Sigmoid colon (tissue), 6 donors: ENCODE measurements at regions not wholly inside any gene's neighbourhood (a gene's known extent, or its start where the extent isn't known, plus 50 kb on each side); places are given as distances from the start of the nearest gene placed in this dataset.

Experiments used
- DNase-seq: peaks from one replicate; pipeline ENCODE4 v3.0.0-alpha.2; 2019
- H3K27ac ChIP-seq, 4 donors: fragments of 200-600 bp; sonication (generic); one replicate each; pipeline ENCODE4 v1.5.1; 2016 to 2019; ENCODE audit warnings: mild to moderate bottlenecking in 1 of 4
- H3K27me3 ChIP-seq, 3 donors: fragments of 200-600 bp; sonication (generic); one replicate each; pipeline ENCODE4 v1.5.1; 2019; ENCODE audit warnings: mild to moderate bottlenecking in 1 of 3
- H3K36me3 ChIP-seq, 4 donors: fragments of 200-600 bp; sonication (generic); one replicate each; pipeline ENCODE4 v1.5.1; 2016 to 2019
- H3K4me1 ChIP-seq, 4 donors: fragments of 200-600 bp; sonication (generic); one replicate each; pipeline ENCODE4 v1.5.1; 2017 to 2019
- H3K4me3 ChIP-seq, 4 donors: fragments of 200-600 bp; sonication (generic); one replicate each; pipeline ENCODE4 v1.5.1; 2017 to 2019; ENCODE audit warnings: mild to moderate bottlenecking in 2 of 4, moderate library complexity in 1 of 4
- H3K9me3 ChIP-seq, 4 donors: fragments of 200-600 bp in 3 of 4; sonication (generic) in 3 of 4; one replicate each; pipeline versions ENCODE4 v1.5.1 to v1.6.1; 2013 to 2019
- EP300 ChIP-seq, 4 donors: sonication (generic); formaldehyde crosslinking; IDR thresholded peaks; one replicate each; pipeline ENCODE4 v1.6.1; 2017; ENCODE audit warnings: antibody characterized with exemption in 4 of 4
- POLR2A ChIP-seq, 2 donors: fragments of 450-650 bp; IDR thresholded peaks; one replicate each; pipeline ENCODE4 v1.6.1; 2016; ENCODE audit warnings: antibody characterized with exemption in 2 of 2, mild to moderate bottlenecking in 2 of 2, moderate library complexity in 2 of 2
- POLR2AphosphoS5 ChIP-seq, 4 donors: sonication (generic); formaldehyde crosslinking; IDR thresholded peaks; one replicate each; pipeline ENCODE4 v1.6.1; 2017; ENCODE audit warnings: antibody characterized with exemption in 4 of 4
- WGBS, 2 donors: extraction: QIAGEN DNeasy Blood & Tissue Kit; methylation state at CpG; one replicate each; pipeline ENCODE4 v1.1.7; 2013; 5-methylcytosine and 5-hydroxymethylcytosine counted together
- intact Hi-C: fragments of 100-400 bp; cut with DNase I; formaldehyde crosslinking; loops from one replicate; pipeline ENCODE4 v1.15.1; 2023
- TF ChIP-seq, protein P1 (sequence below), 4 experiments: fragments of 450-650 bp in 3 of 4; fragments of 200-600 bp in 1 of 4; IDR thresholded peaks; one replicate each; pipeline ENCODE4 v1.5.1; 2016 to 2019; ENCODE audit warnings: antibody characterized with exemption in 4 of 4, mild to moderate bottlenecking in 3 of 4, moderate library complexity in 2 of 4
- donor health status: healthy with polysubstance abuse.
- donor health status: healthy.

DNA sequence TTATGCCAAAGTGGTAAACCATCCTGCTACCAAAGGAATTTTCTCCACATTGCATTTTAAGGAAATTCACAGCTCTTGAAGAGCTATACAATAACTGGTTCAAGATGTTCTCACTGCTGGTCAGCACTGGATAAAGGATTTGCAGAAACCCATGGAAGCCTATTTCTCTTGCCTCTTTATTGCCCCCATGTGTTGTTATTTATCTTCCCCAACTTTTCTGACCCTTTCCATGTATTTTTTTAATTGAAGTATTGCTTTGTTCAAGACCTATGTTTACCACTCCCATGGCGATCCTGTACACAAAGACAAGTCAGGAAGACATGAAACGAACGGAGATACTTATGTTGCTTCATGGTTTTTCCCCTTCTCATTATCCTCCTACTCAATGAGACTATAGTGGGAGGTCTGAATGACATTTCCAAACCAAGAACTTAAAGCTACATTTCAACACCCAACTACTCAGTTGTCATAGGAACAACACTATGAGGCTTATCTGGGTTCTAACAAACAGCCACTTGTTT is 566.4 kb upstream of the DIPK2B start:
- TF ChIP-seq POLR2A (IDR thresholded peaks at IDR 0.05) (no peak), POLR2AphosphoS5 (IDR thresholded peaks at IDR 0.05) (no peak), EP300 (IDR thresholded peaks at IDR 0.05) (no peak)
- TF ChIP-seq, protein P1, sequence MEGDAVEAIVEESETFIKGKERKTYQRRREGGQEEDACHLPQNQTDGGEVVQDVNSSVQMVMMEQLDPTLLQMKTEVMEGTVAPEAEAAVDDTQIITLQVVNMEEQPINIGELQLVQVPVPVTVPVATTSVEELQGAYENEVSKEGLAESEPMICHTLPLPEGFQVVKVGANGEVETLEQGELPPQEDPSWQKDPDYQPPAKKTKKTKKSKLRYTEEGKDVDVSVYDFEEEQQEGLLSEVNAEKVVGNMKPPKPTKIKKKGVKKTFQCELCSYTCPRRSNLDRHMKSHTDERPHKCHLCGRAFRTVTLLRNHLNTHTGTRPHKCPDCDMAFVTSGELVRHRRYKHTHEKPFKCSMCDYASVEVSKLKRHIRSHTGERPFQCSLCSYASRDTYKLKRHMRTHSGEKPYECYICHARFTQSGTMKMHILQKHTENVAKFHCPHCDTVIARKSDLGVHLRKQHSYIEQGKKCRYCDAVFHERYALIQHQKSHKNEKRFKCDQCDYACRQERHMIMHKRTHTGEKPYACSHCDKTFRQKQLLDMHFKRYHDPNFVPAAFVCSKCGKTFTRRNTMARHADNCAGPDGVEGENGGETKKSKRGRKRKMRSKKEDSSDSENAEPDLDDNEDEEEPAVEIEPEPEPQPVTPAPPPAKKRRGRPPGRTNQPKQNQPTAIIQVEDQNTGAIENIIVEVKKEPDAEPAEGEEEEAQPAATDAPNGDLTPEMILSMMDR (IDR thresholded peaks at IDR 0.05), result no peak
- Histone ChIP-seq H3K4me1 (peaks cover 0 to 9% (median 2%) of the 10 kb centered on the region in 4 donors), H3K4me3 (peak overlapping the region in 3 of 4 donors; percentile 18 to 47 (median 41)), H3K27ac (peak overlapping the region in 2 of 4 donors; percentile 31 to 69), H3K9me3 (no peaks in the 10 kb centered on the region), H3K27me3 (no peaks in the 10 kb centered on the region), H3K36me3 (no peaks in the 10 kb centered on the region)
- no peak for DNase-seq
- 12 to 59% methylated on average over 3 of the region's 3 CpGs for WGBS, 2 donors
- intact Hi-C loops, result loop anchor here (10.0 kb wide), 1 partner anchor 322 kb away; no protein-coding TSS in a partner anchor

DNA sequence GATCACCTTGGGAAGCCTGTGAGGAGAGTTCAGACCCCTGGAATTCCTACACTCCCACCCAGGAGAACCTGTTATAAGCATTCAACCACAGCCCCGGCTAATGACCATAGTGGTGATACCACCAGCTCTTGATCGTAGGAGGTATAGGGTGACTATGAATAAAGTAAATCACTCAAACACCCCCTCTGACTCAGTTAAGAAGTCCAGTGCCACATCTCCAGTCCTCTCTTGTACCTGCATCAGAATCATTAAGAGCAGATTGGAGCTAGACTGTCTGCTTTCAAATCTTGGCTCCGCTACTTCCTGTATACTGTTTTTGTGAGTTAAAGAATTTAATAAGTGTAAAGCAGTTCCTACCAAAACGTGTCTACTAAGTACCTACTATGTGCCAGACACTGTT is 565.1 kb upstream of the DIPK2B start:
- Histone ChIP-seq H3K4me1 (peaks cover 0 to 4% (median under 1%) of the 10 kb centered on the region in 4 donors), H3K9me3 (no peaks in the 10 kb centered on the region), H3K27ac (no peak overlapping the region), H3K4me3 (no peak overlapping the region), H3K27me3 (no peaks in the 10 kb centered on the region), H3K36me3 (no peaks in the 10 kb centered on the region)
- intact Hi-C loops, result loop anchor here (10.0 kb wide), 1 partner anchor 321 kb away; no protein-coding TSS in a partner anchor
- whole genome bisulfite sequencing, 2 donors, result 62 to 78% methylated on average over 4 of the region's 4 CpGs
- no peak for DNase-seq
- TF ChIP-seq EP300 (IDR thresholded peaks at IDR 0.05) (no peak), POLR2A (IDR thresholded peaks at IDR 0.05) (no peak), POLR2AphosphoS5 (IDR thresholded peaks at IDR 0.05) (no peak)
- TF ChIP-seq, protein P1 (IDR thresholded peaks at IDR 0.05), result no peak

DNA sequence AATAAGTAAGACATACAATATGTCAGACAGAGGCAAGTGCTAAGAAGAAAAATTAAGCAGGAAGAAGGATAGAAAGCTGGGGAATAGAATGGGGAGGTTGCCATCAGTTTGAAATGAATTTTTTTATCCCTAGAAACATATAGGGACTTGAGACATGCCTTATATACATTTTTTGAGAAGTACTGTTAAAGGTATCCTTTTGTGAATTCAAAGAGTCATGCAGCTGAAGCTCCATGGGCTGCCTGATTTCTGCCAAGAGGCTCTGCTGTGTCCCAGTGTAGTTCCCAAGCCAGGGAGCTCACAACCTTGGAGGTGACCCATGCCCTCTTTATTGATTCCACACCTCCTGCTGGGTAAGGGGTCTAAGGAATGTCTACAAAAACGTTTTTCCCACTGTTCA is 564.6 kb upstream of the DIPK2B start:
- no peak for DNase-seq
- no peak overlapping the region for H3K4me3 ChIP-seq
- WGBS, 2 donors, result 3 to 23% methylated on average over 1 of the region's 1 CpG

DNA sequence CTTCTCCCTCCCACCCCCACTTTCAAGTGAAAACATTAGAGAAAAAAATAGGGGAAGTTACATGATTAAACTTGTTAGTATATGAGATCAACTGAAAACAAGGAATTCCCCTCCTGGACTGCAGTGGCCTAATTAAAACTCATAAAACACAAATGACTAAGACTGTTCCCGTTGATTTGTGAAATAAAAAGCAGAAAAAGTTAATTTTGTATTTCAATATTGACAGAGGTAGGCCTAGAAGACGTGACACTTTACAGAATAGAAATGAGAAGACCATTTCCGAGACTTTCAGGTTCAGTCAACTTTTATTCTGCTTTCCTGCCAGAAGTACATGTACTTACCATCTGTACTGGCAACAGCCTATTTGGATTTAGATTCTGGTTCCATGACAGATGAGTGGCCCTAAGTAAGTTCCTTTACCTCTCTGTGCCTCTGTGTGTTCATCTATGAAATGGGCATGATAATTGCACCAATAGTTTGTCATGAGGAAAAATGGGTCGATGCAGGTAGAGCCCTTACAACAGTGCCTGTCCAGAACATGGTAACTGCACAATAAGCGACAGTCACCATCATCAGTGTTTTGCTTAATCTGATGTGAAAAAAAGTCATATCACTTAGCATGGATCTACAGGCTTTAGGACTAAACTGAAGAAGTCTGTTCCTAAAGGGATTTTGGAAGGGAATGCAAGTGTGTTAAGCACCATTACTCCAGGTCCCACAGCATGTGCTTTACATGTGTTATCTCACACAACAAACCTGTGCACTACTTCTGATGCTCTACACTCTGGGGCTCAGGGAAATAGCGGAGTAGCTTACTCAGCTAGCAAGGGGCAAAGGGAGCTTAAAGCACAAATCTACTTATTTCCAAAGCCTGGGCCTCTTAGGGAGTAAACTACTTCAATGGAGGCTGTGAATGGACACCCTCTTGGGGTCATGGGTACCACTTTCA is 562.3 kb upstream of the DIPK2B start:
- H3K4me3 ChIP-seq, result no peak overlapping the region
- TF ChIP-seq POLR2A (IDR thresholded peaks at IDR 0.05) (no peak), EP300 (IDR thresholded peaks at IDR 0.05) (no peak), POLR2AphosphoS5 (IDR thresholded peaks at IDR 0.05) (no peak)
- TF ChIP-seq, protein P1 (IDR thresholded peaks at IDR 0.05), result no peak
- WGBS, 2 donors, result 65 to 72% methylated on average over 6 of the region's 6 CpGs
- no peaks in the 10 kb centered on the region for H3K27me3 ChIP-seq
- no peak overlapping the region for H3K27ac ChIP-seq
- no peak for DNase-seq
- intact Hi-C loops, result loop anchor here (10.0 kb wide), 1 partner anchor 318 kb away; no protein-coding TSS in a partner anchor
- H3K4me1 ChIP-seq, result peaks cover 0 to 4% (median 0%) of the 10 kb centered on the region in 4 donors
- H3K9me3 ChIP-seq, result no peaks in the 10 kb centered on the region
- H3K36me3 ChIP-seq, result no peaks in the 10 kb centered on the region

More for the DNA sequence above, 564.6 kb upstream of the DIPK2B start:
- no peaks in the 10 kb centered on the region for H3K9me3 ChIP-seq
- TF ChIP-seq, protein P1 (IDR thresholded peaks at IDR 0.05), result no peak
- no peak for TF ChIP-seq POLR2AphosphoS5 (IDR thresholded peaks at IDR 0.05)
- no peak for TF ChIP-seq EP300 (IDR thresholded peaks at IDR 0.05)
- no peak for TF ChIP-seq POLR2A (IDR thresholded peaks at IDR 0.05)
- no peaks in the 10 kb centered on the region for H3K36me3 ChIP-seq
- H3K27ac ChIP-seq, result no peak overlapping the region
- H3K4me1 ChIP-seq, result peaks cover 0 to 4% (median 0%) of the 10 kb centered on the region in 4 donors
- intact Hi-C loops, result loop anchor here (10.0 kb wide), 1 partner anchor 320 kb away; no protein-coding TSS in a partner anchor
- no peaks in the 10 kb centered on the region for H3K27me3 ChIP-seq
